Panc1 (cell line): ENCODE measurements at regions not wholly inside any gene's neighbourhood (a gene's known extent, or its start where the extent isn't known, plus 50 kb on each side); places are given as distances from the start of the nearest gene placed in this dataset.

Source experiments
- ATAC-seq: fragments of 200-7000 bp; cut with Tn5 transposase; 2 replicates; pipeline ENCODE4 v1.9.1; 2020; ENCODE audit warnings: mild to moderate bottlenecking, moderate library complexity
- BruUV-seq: library from RNA; stranded (reverse); fragments of 400-500 nt; replicated peaks from 2 replicates; lab custom pipeline; 2021; lab: Mats Ljungman, UMichigan
- CTCF ChIA-PET: fragments of 300-600 bp; sonication (Branson Sonifier 250); formaldehyde crosslinking; loops from one replicate; lab custom pipeline; 2022; ENCODE audit warnings: antibody characterized with exemption; lab: Charles Lee
- POLR2A ChIA-PET: fragments of 300-600 bp; sonication (Branson Sonifier 250); formaldehyde crosslinking; loops from one replicate; lab custom pipeline; 2022; ENCODE audit warnings: antibody characterized with exemption; lab: Charles Lee
- DNase-seq: peaks from one replicate; pipeline ENCODE4 v3.0.0-alpha.2; 2010; ENCODE audit warnings: low read depth, low spot score
- H3K27ac ChIP-seq: 2 replicates; pipeline ENCODE4 v1.5.1; 2011; ENCODE audit warnings: mild to moderate bottlenecking, low read length, inconsistent platforms
- H3K27me3 ChIP-seq: fragments of 200-500 bp; sonication (Bioruptor generic); 2 replicates; pipeline ENCODE4 v1.6.0; 2014; ENCODE audit warnings: low read length, inconsistent platforms; ENCODE audit not compliant: control insufficient read depth, insufficient read depth
- H3K36me3 ChIP-seq: fragments of 200-500 bp; sonication (Bioruptor generic); 2 replicates; pipeline ENCODE4 v1.5.1; 2014; ENCODE audit warnings: inconsistent platforms, mild to moderate bottlenecking, low read length, moderate library complexity; ENCODE audit not compliant: control insufficient read depth, insufficient read depth
- H3K4me1 ChIP-seq: 2 replicates; pipeline ENCODE4 v1.5.1; 2011; ENCODE audit warnings: inconsistent platforms, mild to moderate bottlenecking, low read length, moderate library complexity; ENCODE audit not compliant: control insufficient read depth, insufficient read depth
- H3K4me3 ChIP-seq, 2 experiments: 2 replicates each; pipeline ENCODE4 v1.5.1; 2011 to 2012; ENCODE audit warnings: low read depth in 2 of 2, low read length in 2 of 2, mild to moderate bottlenecking in 2 of 2, inconsistent platforms in 1 of 2, moderate library complexity in 1 of 2
- H3K9me3 ChIP-seq: fragments of 200-500 bp; sonication (Bioruptor generic); 2 replicates; pipeline ENCODE4 v1.5.1; 2014; ENCODE audit warnings: low read depth, mild to moderate bottlenecking, inconsistent platforms, low read length, moderate library complexity; ENCODE audit not compliant: control insufficient read depth, insufficient read depth
- POLR2AphosphoS5 ChIP-seq: IDR thresholded peaks from 2 replicates; pipeline ENCODE4 v1.6.1; 2012; ENCODE audit warnings: mild to moderate bottlenecking, low read depth, low read length, moderate library complexity
- SIN3A ChIP-seq: IDR thresholded peaks from 2 replicates; pipeline ENCODE4 v1.6.1; 2012; ENCODE audit warnings: low read depth, mild to moderate bottlenecking, low read length, moderate library complexity, borderline replicate concordance; ENCODE audit not compliant: insufficient read depth
- TCF7L2 ChIP-seq: IDR thresholded peaks from 2 replicates; pipeline ENCODE4 v1.6.1; 2011; ENCODE audit warnings: mild to moderate bottlenecking, low read depth, low read length, inconsistent platforms
- in situ Hi-C: cut with HindIII; loops from 2 replicates; pipeline ENCODE4 v1.10.0; 2016; ENCODE audit warnings: low sequenced_read_pairs, low pct_unique_long_range_greater_than_20kb
- intact Hi-C: fragments of 100-400 bp; cut with micrococcal nuclease; formaldehyde crosslinking; loops from one replicate; pipeline ENCODE4 v1.10.0; 2022; ENCODE audit not compliant: unreplicated experiment
- TF ChIP-seq, protein P1 (sequence below), 2 experiments: IDR thresholded peaks; 2 replicates each; pipeline ENCODE4 v1.6.1; 2011 to 2012; ENCODE audit warnings: low read depth in 2 of 2, control low read depth in 1 of 2, low read length in 1 of 2, mild to moderate bottlenecking in 1 of 2, moderate library complexity in 1 of 2; ENCODE audit not compliant: insufficient read depth in 1 of 2
- TF ChIP-seq, protein P2 (sequence below): fragments of 450-650 bp; IDR thresholded peaks from 2 replicates; pipeline ENCODE4 v1.5.1; 2017; ENCODE audit warnings: mild to moderate bottlenecking

DNA sequence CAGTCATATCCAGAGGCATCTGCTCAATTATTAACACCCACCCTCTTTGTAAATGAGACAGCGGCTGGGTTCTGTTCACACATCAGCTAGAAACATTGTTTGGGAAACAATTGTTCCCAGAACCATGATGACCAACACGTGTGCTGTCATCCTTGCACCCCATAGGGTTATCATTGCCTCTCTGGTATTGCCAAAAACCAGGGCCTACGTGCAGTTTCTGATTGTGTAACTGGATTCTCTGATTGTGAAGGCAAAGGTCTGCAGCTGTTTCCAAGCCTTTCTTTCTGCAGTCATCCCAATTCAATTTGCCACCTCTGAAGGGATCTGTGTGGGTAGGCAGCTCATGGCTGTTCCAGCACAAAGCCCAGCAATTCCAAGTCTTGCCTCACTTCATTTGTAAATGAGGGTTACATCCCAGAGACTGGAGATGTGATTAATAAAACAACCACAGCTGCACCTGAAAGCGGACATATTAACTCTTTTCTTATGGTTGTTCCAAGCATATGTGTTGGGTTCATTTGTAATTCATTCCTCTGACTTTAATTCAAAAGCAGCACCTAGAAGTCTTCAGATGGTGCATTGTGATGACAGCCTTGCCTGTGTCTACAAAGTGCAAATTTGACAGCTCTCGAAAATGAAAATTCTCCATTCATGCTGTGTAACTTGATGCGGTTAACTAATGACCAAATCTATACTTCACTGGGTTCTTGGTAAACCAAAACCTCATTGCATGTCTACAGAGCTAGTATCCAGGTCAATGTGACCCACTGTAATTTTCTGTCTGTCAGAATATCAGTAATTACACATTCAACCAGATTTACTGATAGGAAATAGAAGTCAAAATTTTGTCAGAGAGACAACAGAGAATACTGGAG is 66.6 kb downstream of the YIPF5 start:
- Histone ChIP-seq H3K9me3 (no peaks in the 10 kb centered on the region), H3K4me3 (no peak overlapping the region), H3K27me3 (no peaks in the 10 kb centered on the region), H3K4me1 (no peaks in the 10 kb centered on the region), H3K27ac (no peak overlapping the region), H3K36me3 (no peaks in the 10 kb centered on the region)
- BruUV-seq: no TSS peak
- ATAC-seq (no peak), DNase-seq (no peak)
- POLR2A ChIA-PET: no interaction called here
- CTCF ChIA-PET: no interaction called here
- no peak for TF ChIP-seq SIN3A
- TF ChIP-seq TCF7L2: no peak
- no peak for TF ChIP-seq POLR2AphosphoS5
- TF ChIP-seq, protein P1, sequence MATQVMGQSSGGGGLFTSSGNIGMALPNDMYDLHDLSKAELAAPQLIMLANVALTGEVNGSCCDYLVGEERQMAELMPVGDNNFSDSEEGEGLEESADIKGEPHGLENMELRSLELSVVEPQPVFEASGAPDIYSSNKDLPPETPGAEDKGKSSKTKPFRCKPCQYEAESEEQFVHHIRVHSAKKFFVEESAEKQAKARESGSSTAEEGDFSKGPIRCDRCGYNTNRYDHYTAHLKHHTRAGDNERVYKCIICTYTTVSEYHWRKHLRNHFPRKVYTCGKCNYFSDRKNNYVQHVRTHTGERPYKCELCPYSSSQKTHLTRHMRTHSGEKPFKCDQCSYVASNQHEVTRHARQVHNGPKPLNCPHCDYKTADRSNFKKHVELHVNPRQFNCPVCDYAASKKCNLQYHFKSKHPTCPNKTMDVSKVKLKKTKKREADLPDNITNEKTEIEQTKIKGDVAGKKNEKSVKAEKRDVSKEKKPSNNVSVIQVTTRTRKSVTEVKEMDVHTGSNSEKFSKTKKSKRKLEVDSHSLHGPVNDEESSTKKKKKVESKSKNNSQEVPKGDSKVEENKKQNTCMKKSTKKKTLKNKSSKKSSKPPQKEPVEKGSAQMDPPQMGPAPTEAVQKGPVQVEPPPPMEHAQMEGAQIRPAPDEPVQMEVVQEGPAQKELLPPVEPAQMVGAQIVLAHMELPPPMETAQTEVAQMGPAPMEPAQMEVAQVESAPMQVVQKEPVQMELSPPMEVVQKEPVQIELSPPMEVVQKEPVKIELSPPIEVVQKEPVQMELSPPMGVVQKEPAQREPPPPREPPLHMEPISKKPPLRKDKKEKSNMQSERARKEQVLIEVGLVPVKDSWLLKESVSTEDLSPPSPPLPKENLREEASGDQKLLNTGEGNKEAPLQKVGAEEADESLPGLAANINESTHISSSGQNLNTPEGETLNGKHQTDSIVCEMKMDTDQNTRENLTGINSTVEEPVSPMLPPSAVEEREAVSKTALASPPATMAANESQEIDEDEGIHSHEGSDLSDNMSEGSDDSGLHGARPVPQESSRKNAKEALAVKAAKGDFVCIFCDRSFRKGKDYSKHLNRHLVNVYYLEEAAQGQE (IDR thresholded peaks at IDR 0.05; ENCODE audit: insufficient read depth in 1 of 2, low read depth in 2 of 2, low read length in 1 of 2): no peak
- TF ChIP-seq, protein P2, sequence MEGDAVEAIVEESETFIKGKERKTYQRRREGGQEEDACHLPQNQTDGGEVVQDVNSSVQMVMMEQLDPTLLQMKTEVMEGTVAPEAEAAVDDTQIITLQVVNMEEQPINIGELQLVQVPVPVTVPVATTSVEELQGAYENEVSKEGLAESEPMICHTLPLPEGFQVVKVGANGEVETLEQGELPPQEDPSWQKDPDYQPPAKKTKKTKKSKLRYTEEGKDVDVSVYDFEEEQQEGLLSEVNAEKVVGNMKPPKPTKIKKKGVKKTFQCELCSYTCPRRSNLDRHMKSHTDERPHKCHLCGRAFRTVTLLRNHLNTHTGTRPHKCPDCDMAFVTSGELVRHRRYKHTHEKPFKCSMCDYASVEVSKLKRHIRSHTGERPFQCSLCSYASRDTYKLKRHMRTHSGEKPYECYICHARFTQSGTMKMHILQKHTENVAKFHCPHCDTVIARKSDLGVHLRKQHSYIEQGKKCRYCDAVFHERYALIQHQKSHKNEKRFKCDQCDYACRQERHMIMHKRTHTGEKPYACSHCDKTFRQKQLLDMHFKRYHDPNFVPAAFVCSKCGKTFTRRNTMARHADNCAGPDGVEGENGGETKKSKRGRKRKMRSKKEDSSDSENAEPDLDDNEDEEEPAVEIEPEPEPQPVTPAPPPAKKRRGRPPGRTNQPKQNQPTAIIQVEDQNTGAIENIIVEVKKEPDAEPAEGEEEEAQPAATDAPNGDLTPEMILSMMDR: no peak
- intact Hi-C loops (no loop called here), in situ Hi-C loops (no loop called here)

DNA sequence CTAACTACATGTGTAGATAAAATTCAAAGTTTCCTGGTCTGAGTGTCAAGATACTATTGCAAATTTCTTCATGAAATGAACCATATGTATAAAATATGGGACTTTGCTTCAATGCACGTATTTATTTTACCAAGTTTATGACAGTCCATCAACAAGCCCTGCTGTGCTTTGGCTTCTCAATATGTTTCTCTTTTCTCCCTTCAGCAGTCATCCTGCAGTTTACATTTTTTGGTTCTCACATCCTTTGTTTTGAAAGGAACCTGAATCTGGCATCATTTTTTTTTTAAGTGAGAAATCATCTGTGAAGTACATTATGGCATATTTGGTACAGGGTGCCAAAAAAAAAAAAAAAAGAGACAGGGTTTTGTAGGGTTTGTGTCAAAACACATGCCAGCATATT is 65.1 kb downstream of the YIPF5 start:
- H3K9me3 ChIP-seq: no peaks in the 10 kb centered on the region
- BruUV-seq: no TSS peak
- H3K36me3 ChIP-seq: no peaks in the 10 kb centered on the region
- ATAC-seq: no peak
- in situ Hi-C loops: no loop called here
- no peak overlapping the region for H3K4me3 ChIP-seq
- CTCF ChIA-PET: no interaction called here
- TF ChIP-seq POLR2AphosphoS5: no peak
- TF ChIP-seq, protein P1 (IDR thresholded peaks at IDR 0.05; ENCODE audit: insufficient read depth in 1 of 2, low read depth in 2 of 2, low read length in 1 of 2): no peak
- TF ChIP-seq SIN3A: no peak
- no peak for TF ChIP-seq TCF7L2
- TF ChIP-seq, protein P2: no peak
- no peak for DNase-seq
- no peak overlapping the region for H3K27ac ChIP-seq
- no peaks in the 10 kb centered on the region for H3K4me1 ChIP-seq
- intact Hi-C loops: no loop called here
- no peaks in the 10 kb centered on the region for H3K27me3 ChIP-seq
- POLR2A ChIA-PET: no interaction called here
